ENCODE measurements at regions not wholly inside any gene's neighbourhood (a gene's known extent, or its start where the extent isn't known, plus 50 kb on each side); places are given as distances from the start of the nearest gene placed in this dataset.
"Not testable (repeated sequence)": the region's sequence is repeated elsewhere in the genome, so short reads cannot be mapped to it uniquely, and the experiment has no call there.

DNA sequence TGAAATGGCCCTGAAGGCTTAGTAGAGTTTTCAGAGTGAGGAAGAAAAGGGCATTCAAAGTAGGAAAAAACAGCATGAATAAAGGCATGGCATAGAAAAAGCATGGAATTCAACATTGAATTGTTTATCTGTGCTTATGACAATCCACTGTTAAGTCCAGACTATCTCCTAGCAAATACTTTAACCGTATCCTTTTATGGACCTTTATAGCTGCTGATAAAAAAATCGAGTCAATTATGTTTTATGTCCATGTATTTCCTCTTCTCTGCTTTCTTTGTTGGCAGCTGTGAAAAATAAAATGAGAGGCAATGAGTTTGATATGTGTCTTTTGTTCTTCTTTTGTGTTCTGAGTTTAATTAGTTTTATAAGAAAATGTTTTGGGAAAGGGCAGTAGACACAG, 70.4 kb downstream of the TDRD15 start:
- no peak for DNase-seq (ENCODE audit: low spot score)

- DNase-seq (ENCODE audit: low spot score) = no peak
Measured at GRCh38 chr2:21194858-21195271, 71.1 kb downstream of the TDRD15 start.

DNA sequence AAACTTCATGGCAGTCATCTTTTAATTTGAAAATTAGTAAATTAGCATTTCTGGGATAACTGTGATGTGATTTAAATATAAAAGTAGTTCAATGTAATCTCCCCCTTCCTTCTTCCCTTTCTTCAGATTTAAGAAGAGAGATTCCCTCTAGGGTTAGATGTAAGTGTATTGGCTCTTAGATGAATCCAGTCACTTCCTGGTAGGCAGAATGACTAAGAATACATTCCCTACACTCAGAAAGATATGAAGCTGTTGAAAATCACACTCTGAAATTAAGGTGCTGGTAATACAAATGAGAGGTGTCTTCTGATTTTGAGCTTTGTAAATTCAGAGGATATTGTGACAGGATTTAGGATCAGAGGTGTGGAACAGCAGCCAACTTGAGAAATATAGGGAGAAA, 71.6 kb downstream of the TDRD15 start:
- no peak for DNase-seq (ENCODE audit: low spot score)

- no peak for DNase-seq (ENCODE audit: low spot score)
Measured at GRCh38 chr2:21198637-21199036, 74.9 kb downstream of the TDRD15 start.

- DNase-seq (ENCODE audit: low spot score) = no peak
Measured at GRCh38 chr2:21203976-21204375, 80.2 kb downstream of the TDRD15 start.

GRCh38 chr2:21214085-21214484, 90.3 kb downstream of the TDRD15 start:
- DNase-seq (ENCODE audit: low spot score) = not testable (repeated sequence)

- DNase-seq (ENCODE audit: low spot score) = no peak
Measured at GRCh38 chr2:21217442-21217841, 93.7 kb downstream of the TDRD15 start.

- DNase-seq (ENCODE audit: low spot score) = no peak
Measured at GRCh38 chr2:21220930-21221329, 97.2 kb downstream of the TDRD15 start.

GRCh38 chr2:21223618-21224017, 99.8 kb downstream of the TDRD15 start:
- DNase-seq (ENCODE audit: low spot score) = no peak

- DNase-seq (ENCODE audit: low spot score) = no peak
Measured at GRCh38 chr2:21228041-21228895, 104.5 kb downstream of the TDRD15 start.

DNA sequence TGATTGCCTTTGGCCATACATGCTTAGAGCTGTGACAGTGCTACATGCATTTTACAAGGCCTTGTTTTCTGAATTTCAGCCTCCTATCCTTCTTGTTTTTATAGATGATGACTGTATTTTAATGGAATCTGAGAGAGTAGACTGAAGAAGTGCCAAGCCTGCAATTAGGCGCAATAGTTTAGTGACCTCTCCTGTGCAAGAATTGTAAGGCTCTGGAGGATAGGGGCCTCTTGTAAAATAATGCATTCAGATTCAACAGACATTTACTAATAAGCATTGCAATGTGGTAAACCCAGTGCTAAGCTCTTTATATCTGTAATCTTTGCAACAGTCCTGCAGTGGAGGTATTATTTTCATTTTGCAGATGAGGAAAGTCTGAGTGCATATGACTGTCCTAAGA, 105.5 kb downstream of the TDRD15 start:
- no peak for DNase-seq (ENCODE audit: low spot score)

GRCh38 chr2:21230140-21230539, 106.4 kb downstream of the TDRD15 start:
- no peak for DNase-seq (ENCODE audit: low spot score)

GRCh38 chr2:21231985-21232384, 108.2 kb downstream of the TDRD15 start:
- peak; percentile 3 for DNase-seq (ENCODE audit: low spot score)

DNA sequence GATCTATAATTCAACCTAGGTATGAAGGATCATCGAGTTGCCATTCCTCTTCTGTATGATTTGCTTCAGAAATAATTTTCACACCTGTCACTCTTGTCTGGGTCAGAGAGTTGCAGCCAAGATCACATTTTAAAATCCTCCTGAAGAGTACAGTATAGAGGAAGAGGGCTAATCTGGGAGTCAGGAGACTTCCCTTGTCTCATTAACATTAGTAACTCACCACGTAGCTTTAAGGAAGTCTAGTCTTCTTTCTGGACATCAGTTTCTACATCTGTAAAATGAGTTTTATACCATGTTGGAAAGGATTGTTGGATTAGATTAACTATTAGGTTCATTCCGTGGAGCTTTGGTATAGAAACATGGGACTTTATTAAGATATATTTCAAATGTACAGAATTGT, 109.4 kb downstream of the TDRD15 start:
- no peak for DNase-seq (ENCODE audit: low spot score)

DNA sequence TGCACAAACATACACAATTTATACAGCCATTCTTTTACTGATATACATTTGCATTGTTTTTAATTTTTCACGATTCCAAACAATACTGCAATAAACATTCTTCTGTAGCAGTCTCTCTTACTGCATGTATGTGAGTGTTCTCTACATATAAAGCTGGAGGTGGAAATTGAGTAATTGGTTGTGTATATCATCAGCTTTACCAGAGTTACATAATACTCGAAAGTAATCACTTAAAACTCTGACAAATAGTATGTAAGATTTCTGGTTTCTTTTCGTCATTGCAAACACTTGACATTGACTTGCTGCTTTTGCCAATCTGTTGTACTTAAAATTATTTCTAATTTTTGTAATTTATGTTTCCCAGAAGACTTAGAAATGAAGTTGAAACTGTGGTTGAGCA, 110.2 kb downstream of the TDRD15 start:
- no peak for DNase-seq (ENCODE audit: low spot score)

GRCh38 chr2:21234464-21235120, 110.8 kb downstream of the TDRD15 start:
- DNase-seq (ENCODE audit: low spot score) = no peak

- not testable (repeated sequence) for DNase-seq (ENCODE audit: low spot score)
Measured at GRCh38 chr2:21239749-21240148, 116.0 kb downstream of the TDRD15 start.

- no peak for DNase-seq (ENCODE audit: low spot score)
Measured at GRCh38 chr2:21244161-21244560, 120.4 kb downstream of the TDRD15 start.

GRCh38 chr2:21245565-21245964, 121.8 kb downstream of the TDRD15 start:
- no peak for DNase-seq (ENCODE audit: low spot score)

DNA sequence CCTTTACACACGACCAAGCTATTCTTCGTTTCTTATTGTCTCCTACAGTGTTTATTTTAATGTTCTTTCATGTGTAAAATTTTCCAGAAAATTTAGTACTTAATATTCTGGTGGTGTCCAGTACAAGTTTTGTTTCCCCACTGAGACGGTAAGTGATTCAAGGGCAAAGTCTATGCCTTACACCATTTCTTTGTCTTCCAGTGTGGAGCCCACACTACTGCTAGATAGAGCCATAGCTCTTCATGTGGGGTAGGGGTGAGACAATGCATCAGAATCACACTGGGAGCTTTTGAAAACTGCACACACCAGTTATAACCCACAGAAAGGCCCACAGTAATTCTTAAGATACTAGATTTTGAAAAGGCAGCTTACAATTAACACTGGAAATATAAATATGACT, 125.6 kb downstream of the TDRD15 start:
- DNase-seq (ENCODE audit: low spot score) = no peak

DNA sequence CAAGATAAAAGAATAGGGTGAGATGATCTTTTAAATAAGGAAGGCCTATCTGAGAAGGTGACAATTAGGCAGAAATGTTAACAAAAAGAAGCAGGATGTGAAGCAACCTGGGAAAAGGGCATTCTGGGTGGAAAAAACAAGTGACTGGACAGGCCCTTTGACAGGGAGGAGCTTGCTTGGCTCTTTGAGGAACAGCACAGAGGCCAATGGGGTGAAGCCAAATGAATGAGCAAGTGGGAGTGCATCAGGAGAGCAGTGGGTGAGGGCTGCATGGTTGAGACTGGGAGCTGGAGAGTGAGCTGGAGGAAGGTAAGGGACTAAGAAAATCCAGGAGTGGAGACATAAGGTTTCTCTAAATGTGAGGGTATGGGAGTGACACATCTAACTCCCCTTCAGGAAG, 126.9 kb downstream of the TDRD15 start:
- DNase-seq (ENCODE audit: low spot score) = no peak

- DNase-seq (ENCODE audit: low spot score) = no peak
Measured at GRCh38 chr2:21251216-21251980, 127.6 kb downstream of the TDRD15 start.

Data from germinal center (tissue), 1 donor.